A673 (cell line): ENCODE measurements at regions not wholly inside any gene's neighbourhood (a gene's known extent, or its start where the extent isn't known, plus 50 kb on each side); places are given as distances from the start of the nearest gene placed in this dataset.

ENCODE experiments used
- CTCF ChIP-seq: fragments of 300-800, 200-600 bp; sonication (generic); conservative IDR thresholded peaks from 2 replicates; pipeline ENCODE4 v1.5.1; 2017; ENCODE audit warnings: low read depth, mild to moderate bottlenecking, antibody characterized with exemption, low read length, moderate library complexity, mixed read lengths
- EZH2 ChIP-seq: fragments of 200-600 bp; sonication (generic); IDR thresholded peaks from 2 replicates; pipeline ENCODE4 v1.6.1; 2017; ENCODE audit warnings: borderline replicate concordance, low read depth, mild to moderate bottlenecking, mixed read lengths, antibody characterized with exemption, low read length; ENCODE audit not compliant: poor library complexity, severe bottlenecking

- TF ChIP-seq CTCF (no peak), EZH2 (no peak)
These were observed 345.4 kb downstream of the BUD13 start for GRCh38 chr11:116427337-116427902.
